ENCODE measurements at regions not wholly inside any gene's neighbourhood (a gene's known extent, or its start where the extent isn't known, plus 50 kb on each side); places are given as distances from the start of the nearest gene placed in this dataset.

DNA sequence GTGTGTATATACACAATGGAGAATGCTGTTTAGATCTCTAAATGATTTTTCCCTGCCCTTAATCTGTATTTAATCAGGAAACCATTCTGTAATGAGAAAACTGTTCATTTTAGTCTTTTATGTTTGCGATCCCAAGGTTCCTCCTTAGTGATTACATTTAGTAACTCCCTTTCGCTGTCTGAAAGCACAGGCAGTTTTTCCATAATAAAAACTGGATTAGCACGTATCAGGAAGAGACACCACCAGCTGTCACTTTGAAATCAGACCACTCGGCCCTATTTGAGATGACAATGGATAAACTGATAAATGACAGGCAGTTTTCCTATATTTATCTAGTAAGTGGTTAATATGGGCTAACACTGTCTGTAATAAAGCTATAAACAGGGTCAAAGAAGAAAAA, 370.9 kb downstream of the NR4A2 start:
- H3K27ac ChIP-seq (ENCODE audit: extremely low read depth, low read depth, low read length), result no peak overlapping the region
- no peaks in the 10 kb centered on the region for H3K9me1 ChIP-seq (ENCODE audit: control insufficient read depth, insufficient read depth, low read length)
- no peak overlapping the region for H3K9ac ChIP-seq (ENCODE audit: insufficient read depth in 1 of 2, low read depth in 2 of 2, low read length in 2 of 2)
- ATAC-seq (no peak), DNase-seq (ENCODE audit: extremely low read depth in 1 of 4, low spot score in 3 of 4) (no peak), FAIRE-seq (no peak)
- in situ Hi-C loops (cut with MboI) (no loop called here), intact Hi-C loops (cut with micrococcal nuclease) (loop anchor here (10.0 kb wide), 1 partner anchor 1483 kb away; the partner anchor contains the start of gene CYTIP)
- H4K20me1 ChIP-seq (replicated peaks; ENCODE audit: control insufficient read depth, insufficient read depth, low read length), result no peaks in the 10 kb centered on the region
- ChIA-PET POLR2A (no interaction called here), CTCF (ENCODE audit: low intra/inter-chr PET ratio) (no interaction called here)
- no peaks in the 10 kb centered on the region for H3K27me3 ChIP-seq (ENCODE audit: control insufficient read depth in 2 of 2, insufficient read depth in 2 of 2, low read length in 2 of 2)
- no TSS peak for BruUV-seq (replicated peaks)
- no peaks in the 10 kb centered on the region for H3K79me2 ChIP-seq (ENCODE audit: control insufficient read depth, insufficient read depth, low read length)
- WGBS (ENCODE audit: insufficient coverage, low coverage, missing lambda C conversion rate), result 10% methylated on average over 4 of the region's 4 CpGs
- H2AFZ ChIP-seq (ENCODE audit: low read depth, low read length), result no peak overlapping the region
- H3K9me3 ChIP-seq (replicated peaks; ENCODE audit: control insufficient read depth, insufficient read depth, low read depth, low read length), result no peaks in the 10 kb centered on the region
- no peak overlapping the region for H3K4me3 ChIP-seq
- no peaks in the 10 kb centered on the region for H3K4me1 ChIP-seq (replicated peaks in 1 of 2; ENCODE audit: control insufficient read depth in 2 of 2, insufficient read depth in 2 of 2, low read length in 2 of 2)
- H3K36me3 ChIP-seq (ENCODE audit: control insufficient read depth, insufficient read depth, low read length), result no peaks in the 10 kb centered on the region
- no peak overlapping the region for H3K4me2 ChIP-seq (ENCODE audit: insufficient read depth, low read length)
- TF ChIP-seq HES1 (IDR thresholded peaks at IDR 0.05; ENCODE audit: low read depth), result no peak
- no peak for TF ChIP-seq ZNF134 (CRISPR knock-in tag; conservative IDR thresholded peaks at IDR 0.05)
- TF ChIP-seq ZNF609 (CRISPR knock-in tag; IDR thresholded peaks at IDR 0.05; ENCODE audit: borderline replicate concordance), result no peak
- no peak for TF ChIP-seq SPI1 (IDR thresholded peaks at IDR 0.05; ENCODE audit: borderline replicate concordance, low read depth, low read length)
- TF ChIP-seq MBD2 (IDR thresholded peaks at IDR 0.05; ENCODE audit: borderline replicate concordance, low read depth), result no peak
- no peak for TF ChIP-seq FOXO4 (CRISPR knock-in tag; IDR thresholded peaks at IDR 0.05)
- TF ChIP-seq ETS2 (tag; IDR thresholded peaks at IDR 0.05; ENCODE audit: borderline replicate concordance, poor library complexity, severe bottlenecking), result no peak
- no peak for TF ChIP-seq SMARCB1 (IDR thresholded peaks at IDR 0.05; ENCODE audit: insufficient read length, low read depth)
- no peak for TF ChIP-seq NFATC3 (IDR thresholded peaks at IDR 0.05)
- no peak for TF ChIP-seq ZNF143 (CRISPR knock-in tag; IDR thresholded peaks at IDR 0.05)
- TF ChIP-seq ZNF785 (CRISPR knock-in tag; IDR thresholded peaks at IDR 0.05), result no peak
- no peak for TF ChIP-seq PHTF2 (CRISPR knock-in tag; IDR thresholded peaks at IDR 0.05)
- TF ChIP-seq ZNF830 (CRISPR knock-in tag; IDR thresholded peaks at IDR 0.05), result no peak
- no peak for TF ChIP-seq STAT5A (IDR thresholded peaks at IDR 0.05; ENCODE audit: borderline replicate concordance, low read length)
- no peak for TF ChIP-seq YY1 (IDR thresholded peaks at IDR 0.05; ENCODE audit: borderline replicate concordance in 1 of 3, control insufficient read depth in 1 of 3, extremely low read depth in 1 of 3, insufficient read depth in 3 of 3, insufficient read length in 1 of 3, insufficient replicate concordance in 2 of 3, low read depth in 1 of 3, low read length in 2 of 3)

All from K562 (cell line).